GM19025 (cell line): ENCODE measurements at regions not wholly inside any gene's neighbourhood (a gene's known extent, or its start where the extent isn't known, plus 50 kb on each side); places are given as distances from the start of the nearest gene placed in this dataset.
A peak's percentile ranks its signal among the peaks of the same experiment; 100 is the strongest.
"Not testable (repeated sequence)": the region's sequence is repeated elsewhere in the genome, so short reads cannot be mapped to it uniquely, and the experiment has no call there.

Experiments
- ATAC-seq: cut with Tn5 transposase; IDR thresholded peaks from one replicate; pipeline ENCODE4 v1.9.1; 2021; ENCODE audit warnings: mild to moderate bottlenecking, low read depth, moderate library complexity; ENCODE audit not compliant: unreplicated experiment

DNA sequence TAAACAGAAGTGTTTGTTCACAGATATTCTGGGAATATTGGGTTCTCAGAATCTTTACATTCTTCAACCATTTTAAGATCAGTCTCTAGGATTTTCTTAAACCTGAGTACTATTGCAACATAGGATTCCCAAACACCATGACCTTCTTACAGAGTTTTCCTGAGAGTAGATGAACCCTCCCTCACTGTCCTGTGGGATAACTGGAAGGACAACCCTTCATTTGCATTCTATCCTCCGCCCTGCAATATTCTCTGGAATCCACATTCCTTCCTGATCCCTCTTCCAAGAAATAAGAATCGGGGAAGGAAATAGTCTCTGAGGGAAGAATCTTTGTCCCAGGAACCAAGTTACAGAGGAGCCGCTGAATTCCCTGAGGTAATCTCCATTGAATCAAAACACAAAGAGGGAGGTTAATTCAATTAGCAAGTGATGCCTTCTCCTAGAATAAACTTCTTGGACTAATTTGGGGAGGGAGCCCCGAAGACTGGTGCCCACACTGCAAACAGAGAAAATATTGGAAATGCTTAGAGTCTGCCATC lies 99.8 kb upstream of the MBIP start:
- no peak for ATAC-seq

DNA sequence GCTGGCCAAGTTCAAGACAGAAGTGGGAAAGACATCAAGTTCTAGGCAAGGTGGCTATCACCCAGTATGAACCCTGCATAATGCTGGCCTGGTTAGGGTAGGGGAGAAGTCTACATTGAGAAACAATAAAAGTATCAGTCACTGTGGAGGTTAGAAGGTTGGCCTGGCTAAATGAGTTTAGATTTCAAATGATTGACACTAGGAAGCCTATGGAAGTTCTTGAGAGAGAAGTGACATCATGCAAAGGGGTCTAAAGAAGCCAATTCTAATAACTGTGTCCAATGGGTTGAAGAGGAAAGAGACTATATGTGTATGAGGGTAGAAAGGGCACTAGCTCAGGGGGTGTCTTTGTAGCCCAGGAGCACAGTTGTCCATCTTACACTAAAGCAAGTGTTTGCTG lies 98.5 kb upstream of the MBIP start:
- no peak for ATAC-seq

DNA sequence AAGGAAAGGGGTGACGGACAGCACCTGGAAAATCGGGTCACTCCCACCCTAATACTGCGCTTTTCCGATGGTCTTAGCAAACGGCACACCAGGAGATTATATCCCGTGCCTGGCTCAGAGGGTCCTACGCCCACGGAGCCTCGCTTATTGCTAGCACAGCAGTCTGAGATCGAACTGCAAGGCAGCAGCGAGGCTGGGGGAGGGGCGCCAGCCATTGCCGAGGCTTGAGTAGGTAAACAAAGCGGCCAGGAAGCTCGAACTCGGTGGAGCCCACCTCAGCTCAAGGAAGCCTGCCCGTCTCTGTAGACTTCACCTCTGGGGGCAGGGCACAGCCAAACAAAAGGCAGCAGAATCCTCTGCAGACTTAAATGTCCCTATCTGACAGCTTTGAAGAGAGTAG lies 91.5 kb upstream of the MBIP start:
- not testable (repeated sequence) for ATAC-seq

DNA sequence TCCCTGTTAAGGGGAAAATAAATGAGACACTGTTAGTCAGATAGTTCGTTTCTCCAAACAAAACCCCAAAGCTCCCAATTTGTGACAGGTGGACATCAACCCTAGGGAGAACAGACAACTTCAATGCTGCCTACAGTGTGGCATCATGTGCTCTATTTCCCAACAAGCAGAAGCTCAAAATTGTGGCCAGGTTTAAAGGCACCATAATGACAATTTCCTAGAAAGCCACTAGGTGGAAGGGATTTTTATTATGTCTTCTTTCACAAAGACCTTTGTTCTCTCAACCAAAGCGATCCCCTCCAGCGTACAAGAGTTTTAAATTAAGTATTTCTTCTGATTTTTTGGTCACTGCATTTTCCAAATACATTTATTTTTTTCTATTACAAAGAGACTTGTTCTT lies 88.0 kb upstream of the MBIP start:
- ATAC-seq, result no peak

DNA sequence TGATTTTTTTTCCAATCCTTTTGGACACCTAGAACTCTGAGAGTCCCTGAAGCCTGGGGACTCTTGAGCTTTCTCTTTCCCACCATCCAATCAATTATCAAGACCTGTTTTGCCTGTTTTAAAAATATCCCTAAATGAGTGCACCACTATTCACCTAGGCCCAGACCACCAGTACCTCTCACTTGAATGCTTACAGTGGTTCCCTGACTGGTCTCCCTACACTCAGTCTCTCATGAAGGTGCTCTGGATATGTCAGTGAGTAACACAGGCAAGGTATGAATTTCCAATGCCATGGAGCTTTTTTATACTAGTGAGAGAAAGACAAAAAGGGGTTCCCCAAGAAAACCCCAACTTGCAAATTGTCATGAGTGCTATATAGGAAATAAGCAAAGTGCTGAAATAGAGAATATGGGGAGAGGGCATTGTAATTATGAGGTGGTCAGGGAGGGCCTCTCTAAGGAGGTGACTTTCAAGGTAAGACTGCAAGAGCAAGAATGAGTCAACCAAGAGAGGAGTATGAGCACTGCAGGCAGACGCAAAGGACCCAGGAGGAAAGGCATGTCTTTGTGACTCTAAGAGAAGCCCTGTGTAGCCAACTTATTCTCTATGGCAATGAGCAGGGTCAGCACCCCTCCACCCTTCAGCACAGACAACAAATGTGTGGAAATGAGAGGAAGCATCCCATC lies 85.3 kb upstream of the MBIP start:
- ATAC-seq, result no peak

DNA sequence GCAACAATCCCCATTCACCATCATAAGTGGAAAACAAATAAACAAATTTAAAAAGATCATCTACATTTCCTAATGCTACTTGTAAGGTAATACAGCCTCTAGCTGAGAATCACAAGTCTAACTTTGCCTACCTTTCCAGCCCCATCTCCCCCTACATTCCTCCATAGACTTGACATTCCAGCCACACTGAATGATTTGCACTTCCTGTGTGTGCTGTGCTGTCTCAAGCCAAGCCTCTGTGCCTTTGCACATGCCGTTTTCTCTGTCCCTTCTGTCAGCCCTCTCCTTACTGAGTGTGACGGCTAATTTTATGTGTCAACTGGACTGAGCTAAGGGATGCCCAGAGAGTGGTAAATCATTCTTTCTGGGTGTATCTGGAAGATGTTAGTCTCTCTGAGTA lies 82.4 kb upstream of the MBIP start:
- ATAC-seq, result no peak

DNA sequence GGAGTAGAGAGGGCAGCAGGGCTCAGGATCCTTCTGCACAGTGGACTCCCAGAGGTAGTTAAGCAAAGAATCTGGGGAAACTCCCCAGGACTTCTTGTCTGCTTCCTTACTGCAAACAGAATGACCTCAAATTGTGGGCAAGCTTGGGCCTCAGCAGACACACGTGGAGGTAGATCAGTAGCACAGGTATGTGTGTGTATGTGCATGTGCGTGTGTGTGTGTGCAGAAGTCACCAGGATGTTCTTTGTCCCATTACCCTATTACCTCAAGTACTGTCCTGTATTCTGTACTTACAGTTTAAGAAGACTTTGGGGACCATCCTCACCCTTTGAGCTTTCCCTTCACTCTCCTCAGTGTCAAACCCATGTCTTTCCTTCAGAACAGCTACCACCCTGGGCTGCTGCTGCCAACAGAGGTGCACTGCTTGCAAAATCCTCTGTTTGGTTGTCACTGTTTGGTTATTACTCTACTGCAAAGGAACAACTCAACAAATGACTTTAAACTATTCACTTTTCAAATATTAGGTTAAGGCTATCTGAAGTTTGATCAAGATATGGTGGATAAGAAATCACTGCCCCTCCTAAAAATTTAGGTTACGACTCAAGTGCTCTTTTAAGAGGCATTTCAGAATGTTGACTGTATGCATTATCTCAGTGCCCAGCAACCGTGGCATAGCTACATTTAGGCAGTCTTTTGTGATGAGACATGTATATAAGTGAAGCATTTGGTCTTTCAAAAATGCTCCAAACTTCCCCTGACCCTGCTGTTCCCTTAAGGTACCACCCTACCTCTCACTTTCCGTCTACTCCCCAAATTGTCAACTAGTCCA lies 78.2 kb upstream of the MBIP start:
- no peak for ATAC-seq

DNA sequence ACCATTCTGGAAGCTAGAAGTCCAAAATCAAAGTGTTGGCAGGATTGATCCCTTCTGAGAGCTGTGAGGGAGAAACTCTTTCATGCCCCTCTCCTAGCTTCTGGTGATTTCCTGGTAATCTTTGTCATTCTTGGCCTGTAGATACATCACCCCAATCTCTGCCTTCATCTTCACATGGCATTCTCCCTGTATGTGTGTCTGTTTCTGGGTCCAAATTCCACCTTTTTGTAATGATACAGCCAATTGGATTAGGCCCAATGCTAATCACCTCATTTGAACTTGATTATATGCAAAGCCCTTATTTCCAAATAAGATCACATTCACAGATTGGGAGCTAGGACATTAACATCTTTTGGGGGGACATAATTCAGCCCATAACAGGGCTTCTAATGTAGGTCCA lies 76.9 kb upstream of the MBIP start:
- ATAC-seq, result no peak

DNA sequence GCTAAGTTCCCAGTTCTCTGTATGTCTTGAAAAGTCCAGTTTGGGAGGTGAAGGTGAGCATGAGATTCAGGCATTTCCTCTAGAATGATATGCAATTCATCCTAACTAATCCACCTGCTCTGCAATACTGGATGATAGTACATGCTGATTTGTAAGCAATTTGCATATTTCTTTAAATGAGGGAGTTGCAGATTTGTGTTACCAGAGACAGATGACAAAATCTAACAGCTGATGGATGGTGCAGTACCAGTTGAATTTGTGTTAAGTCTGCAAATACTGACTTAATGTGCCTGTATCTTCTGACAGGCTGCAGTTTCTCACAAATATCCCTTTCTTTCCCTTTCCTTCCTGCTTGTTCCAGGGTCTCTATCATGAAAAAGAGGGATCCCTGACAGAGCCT lies 76.4 kb upstream of the MBIP start:
- no peak for ATAC-seq

DNA sequence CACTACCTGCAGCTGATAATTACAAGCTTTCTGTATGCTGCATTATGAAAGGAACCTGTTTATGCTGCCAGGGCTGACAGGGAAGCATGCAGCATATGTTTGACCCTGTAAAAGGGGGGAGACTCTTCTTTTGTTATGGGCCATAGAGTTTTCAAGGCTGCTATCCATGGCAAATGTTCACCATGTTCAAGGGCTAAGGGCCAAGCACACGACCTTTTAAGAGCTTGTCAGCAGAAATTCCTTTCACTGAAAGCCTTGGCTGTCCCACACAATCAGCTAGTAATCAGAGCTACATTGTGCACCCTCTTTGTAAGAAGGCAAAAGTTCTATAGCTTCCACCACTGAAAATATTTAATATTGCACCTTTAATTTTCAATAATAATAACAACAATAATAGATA lies 74.2 kb upstream of the MBIP start:
- ATAC-seq, result no peak

DNA sequence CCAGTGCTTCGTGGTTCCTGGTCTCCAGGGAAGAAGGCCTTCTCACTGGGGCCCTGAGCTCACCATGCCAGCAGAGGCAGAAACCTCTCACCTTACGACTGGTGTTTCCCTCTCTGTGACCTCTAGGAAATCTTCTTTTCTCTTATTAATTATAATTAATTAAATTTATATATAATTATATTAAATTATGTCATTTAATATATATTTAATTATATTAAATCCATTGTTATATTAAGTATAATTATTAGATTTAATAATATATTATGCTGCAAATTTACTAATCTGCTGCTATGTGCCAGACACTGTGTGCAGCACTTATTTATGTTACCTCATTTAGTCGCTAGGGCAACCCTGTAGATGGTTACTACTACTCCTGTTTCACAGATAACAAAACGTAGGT lies 70.3 kb upstream of the MBIP start:
- ATAC-seq, result no peak

DNA sequence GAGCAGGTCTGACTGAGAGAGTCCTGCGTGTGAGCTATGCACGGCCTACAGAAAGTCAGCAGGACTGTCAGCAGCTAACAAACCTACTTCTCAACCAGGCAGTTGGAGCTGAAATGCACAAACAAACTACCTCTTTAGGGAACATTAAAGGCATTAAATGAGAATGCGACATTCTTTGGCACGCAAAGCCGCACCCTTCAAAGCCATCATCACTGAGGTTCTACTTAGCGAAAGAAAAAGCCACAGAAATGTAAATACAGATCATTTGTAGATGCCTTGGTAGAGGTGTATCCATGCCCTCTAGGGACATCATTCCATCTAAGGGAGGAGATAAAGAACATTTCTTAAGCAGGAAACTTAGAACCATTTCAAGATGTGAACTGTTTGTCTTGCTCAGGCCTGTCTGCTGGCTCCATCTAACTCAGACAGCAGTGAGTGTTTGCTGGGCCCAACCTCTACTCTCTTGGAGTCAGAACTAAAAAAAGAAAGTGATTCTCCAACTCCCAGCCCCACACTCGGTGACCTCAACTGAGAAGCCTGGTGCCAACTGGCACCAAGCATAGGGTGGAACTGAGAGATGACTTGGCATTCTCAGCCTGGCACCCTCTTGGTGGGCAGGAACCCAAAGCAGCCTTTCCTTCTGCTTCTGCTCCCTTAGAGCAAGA lies 63.5 kb upstream of the MBIP start:
- no peak for ATAC-seq

DNA sequence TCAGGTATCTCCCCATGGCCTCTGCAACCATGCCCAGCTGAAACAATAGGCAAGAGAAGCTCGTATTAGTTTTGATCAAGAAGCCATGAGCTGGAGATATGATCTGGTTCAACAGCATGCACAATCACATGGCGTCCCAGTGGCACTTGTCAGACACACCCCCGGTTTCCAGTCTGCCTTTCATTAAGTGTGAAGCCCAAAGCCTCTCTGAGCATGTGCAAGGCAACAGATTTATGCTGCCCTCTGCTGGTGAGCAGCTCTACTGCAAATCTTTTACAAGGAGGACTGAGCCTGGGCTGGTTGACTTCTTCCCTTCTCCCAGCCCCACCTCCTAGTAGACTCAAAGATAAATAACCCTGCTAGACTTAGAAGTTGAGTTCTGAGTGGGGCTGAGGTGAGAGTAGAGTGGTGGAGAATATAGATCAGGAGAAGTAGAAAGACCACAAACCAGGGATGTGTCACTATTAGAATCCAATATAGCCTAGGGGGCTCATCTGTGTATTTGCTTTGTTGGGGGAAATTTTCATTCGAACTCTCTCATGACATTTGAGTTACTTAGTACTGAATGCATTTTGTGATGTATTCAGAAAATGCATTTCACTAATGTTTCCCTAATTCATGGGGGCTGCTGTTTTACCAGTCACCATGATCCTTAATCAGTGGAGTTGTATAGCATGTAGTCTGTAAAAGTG lies 53.7 kb upstream of the MBIP start:
- peak; percentile 91 for ATAC-seq
